B cell (primary cell): ENCODE measurements at regions not wholly inside any gene's neighbourhood (a gene's known extent, or its start where the extent isn't known, plus 50 kb on each side); places are given as distances from the start of the nearest gene placed in this dataset.

Source experiments
- ATAC-seq: fragments of 200-7000 bp; cut with Tn5 transposase; one replicate; pipeline ENCODE4 v1.10.0; 2021; ENCODE audit warnings: low read depth, mild to moderate bottlenecking, moderate number of reproducible peaks, moderate library complexity
- CTCF ChIA-PET: fragments of 350-600 bp; sonication (Branson Sonifier 250); formaldehyde crosslinking; loops from one replicate; lab custom pipeline; 2021; ENCODE audit warnings: antibody characterized with exemption, inconsistent platforms; lab: Charles Lee
- POLR2A ChIA-PET: fragments of 350-600 bp; sonication (Branson Sonifier 250); formaldehyde crosslinking; loops from one replicate; lab custom pipeline; 2021; ENCODE audit warnings: antibody characterized with exemption; lab: Charles Lee
- DNase-seq: peaks from one replicate; pipeline ENCODE4 v3.0.0; 2013
- H2AFZ ChIP-seq: 2 replicates; pipeline ENCODE4 v1.6.1; 2012; ENCODE audit warnings: mild to moderate bottlenecking, low read depth, low read length; ENCODE audit not compliant: insufficient read depth, poor library complexity, severe bottlenecking
- H3K27ac ChIP-seq, 2 donors: 1 replicate in 1 of 2; 2 replicates in 1 of 2; pipeline ENCODE4 v1.5.1; 2012 to 2013; ENCODE audit warnings: low read length in 2 of 2, mild to moderate bottlenecking in 2 of 2, moderate library complexity in 1 of 2
- H3K27me3 ChIP-seq, 4 experiments: fragments of 200-600 bp in 1 of 4; sonication (generic) in 1 of 4; replicated peaks in 1 of 4; 1 replicate in 2 of 4; 2 replicates in 2 of 4; pipeline versions ENCODE4 v1.6.1 to v1.7.0; 2013 to 2016; ENCODE audit warnings: low read length in 3 of 4, mild to moderate bottlenecking in 2 of 4, mixed read lengths in 1 of 4, moderate library complexity in 1 of 4; ENCODE audit not compliant: insufficient read depth in 4 of 4, control insufficient read depth in 3 of 4; ENCODE audit errors: control extremely low read depth in 1 of 4
- H3K36me3 ChIP-seq, 2 experiments: replicated peaks in 1 of 2; 1 replicate in 1 of 2; 2 replicates in 1 of 2; pipeline versions ENCODE4 v1.6.1 to v1.7.1; 2013; ENCODE audit warnings: low read length in 1 of 2; ENCODE audit not compliant: insufficient read depth in 2 of 2, control insufficient read depth in 1 of 2; ENCODE audit errors: control extremely low read depth in 1 of 2, extremely low read depth in 1 of 2
- H3K4me1 ChIP-seq, 2 donors: fragments of 200-600 bp in 1 of 2; sonication (generic) in 1 of 2; 1 replicate in 1 of 2; 2 replicates in 1 of 2; pipeline versions ENCODE4 v1.5.1 to v1.6.1; 2013 to 2017; ENCODE audit warnings: low read length in 2 of 2; ENCODE audit not compliant: control insufficient read depth in 2 of 2, insufficient read depth in 2 of 2
- H3K4me2 ChIP-seq: replicated peaks from 2 replicates; pipeline ENCODE3; 2012; ENCODE audit warnings: mild to moderate bottlenecking, low read depth, low read length; ENCODE audit not compliant: poor library complexity, severe bottlenecking
- H3K4me3 ChIP-seq, 5 experiments: fragments of 200-600 bp in 1 of 5; sonication (generic) in 1 of 5; 1 replicate in 3 of 5; 2 replicates in 2 of 5; pipeline versions ENCODE4 v1.5.1 to v1.7.0; 2011 to 2016; ENCODE audit warnings: low read length in 4 of 5, mild to moderate bottlenecking in 4 of 5, low read depth in 2 of 5, control low read depth in 1 of 5, moderate library complexity in 1 of 5; ENCODE audit not compliant: insufficient read depth in 1 of 5; ENCODE audit errors: control extremely low read depth in 1 of 5, extremely low read depth in 1 of 5
- H3K79me2 ChIP-seq: fragments of 200-600 bp; sonication (generic); one replicate; pipeline ENCODE4 v1.6.0; 2016; ENCODE audit warnings: low read length; ENCODE audit not compliant: control insufficient read depth, insufficient read depth
- H3K9ac ChIP-seq: fragments of 200-600 bp; sonication (generic); 2 replicates; pipeline ENCODE4 v1.6.1; 2017; ENCODE audit warnings: mild to moderate bottlenecking, low read length, moderate library complexity
- H3K9me3 ChIP-seq, 3 donors: one replicate each; pipeline versions ENCODE4 v1.6.1 to v1.7.1; 2013; ENCODE audit warnings: low read length in 2 of 3; ENCODE audit not compliant: control insufficient read depth in 2 of 3, insufficient read depth in 1 of 3; ENCODE audit errors: control extremely low read depth in 1 of 3
- H4K20me1 ChIP-seq: 2 replicates; pipeline ENCODE4 v1.6.0; 2012; ENCODE audit warnings: mild to moderate bottlenecking, low read length; ENCODE audit not compliant: insufficient read depth, control insufficient read depth, poor library complexity, severe bottlenecking
- H3K27ac Mint-ChIP-seq: one replicate; pipeline ENCODE4 v1.8.0; 2021; ENCODE audit warnings: mixed read lengths
- H3K27me3 Mint-ChIP-seq: one replicate; pipeline ENCODE4 v1.8.0; 2021; ENCODE audit warnings: mixed read lengths
- H3K4me1 Mint-ChIP-seq: one replicate; pipeline ENCODE4 v1.8.0; 2021; ENCODE audit warnings: mixed read lengths
- H3K4me3 Mint-ChIP-seq: one replicate; pipeline ENCODE4 v1.8.0; 2021; ENCODE audit warnings: mixed read lengths
- H3K9me3 Mint-ChIP-seq: one replicate; pipeline ENCODE4 v1.8.0; 2022; ENCODE audit warnings: mixed read lengths; ENCODE audit not compliant: insufficient read depth
- EZH2 ChIP-seq: IDR thresholded peaks from 2 replicates; pipeline ENCODE4 v1.6.1; 2012; ENCODE audit warnings: borderline replicate concordance, low read depth, mild to moderate bottlenecking, moderate library complexity, low read length; ENCODE audit not compliant: insufficient read depth, poor library complexity, severe bottlenecking
- WGBS: methylation state at CpG from one replicate; pipeline ENCODE4 v1.1.5; 2013; ENCODE audit warnings: missing lambda C conversion rate; ENCODE audit not compliant: insufficient coverage; 5-methylcytosine and 5-hydroxymethylcytosine counted together
- intact Hi-C: fragments of 100-400 bp; cut with micrococcal nuclease; formaldehyde crosslinking; loops from one replicate; pipeline ENCODE4 v1.10.0; 2022
- TF ChIP-seq, protein P1 (sequence below): fragments of 200-600 bp; IDR thresholded peaks from one replicate; pipeline ENCODE4 v1.8.0; 2022; ENCODE audit warnings: antibody characterized with exemption, mild to moderate bottlenecking

DNA sequence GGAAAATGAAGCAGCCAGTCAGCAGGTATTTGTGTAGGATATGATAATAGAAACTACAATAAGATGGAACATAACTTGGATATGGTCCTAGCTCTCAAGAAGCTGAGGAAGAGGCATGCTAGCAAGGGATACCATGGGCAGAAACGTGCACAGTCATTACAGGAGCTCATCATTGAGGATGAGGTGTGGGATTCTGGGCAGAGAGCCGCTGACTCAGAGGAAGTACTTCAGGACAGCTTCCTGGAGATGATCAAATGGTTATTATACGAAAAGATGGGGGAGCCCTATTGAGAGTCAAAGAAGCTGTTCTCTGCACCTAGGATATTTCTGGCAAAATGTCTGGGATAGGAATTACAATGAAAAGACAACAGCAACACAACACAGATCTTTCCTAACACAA lies 116.0 kb upstream of the PDE5A start:
- Histone ChIP-seq H3K4me2 (no peak overlapping the region), H3K4me3 (no peak overlapping the region), H4K20me1 (no peaks in the 10 kb centered on the region), H2AFZ (no peak overlapping the region), H3K79me2 (no peaks in the 10 kb centered on the region), H3K9ac (no peak overlapping the region), H3K9me3 (no peaks in the 10 kb centered on the region), H3K27me3 (no peaks in the 10 kb centered on the region), H3K4me1 (no peaks in the 10 kb centered on the region), H3K27ac (no peak overlapping the region), H3K36me3 (no peaks in the 10 kb centered on the region)
- H3K9me3 Mint-ChIP-seq, result no peaks in the 10 kb centered on the region
- POLR2A ChIA-PET, result no interaction called here
- no peak overlapping the region for H3K27ac Mint-ChIP-seq
- ATAC-seq (no peak), DNase-seq (no peak)
- TF ChIP-seq, protein P1, sequence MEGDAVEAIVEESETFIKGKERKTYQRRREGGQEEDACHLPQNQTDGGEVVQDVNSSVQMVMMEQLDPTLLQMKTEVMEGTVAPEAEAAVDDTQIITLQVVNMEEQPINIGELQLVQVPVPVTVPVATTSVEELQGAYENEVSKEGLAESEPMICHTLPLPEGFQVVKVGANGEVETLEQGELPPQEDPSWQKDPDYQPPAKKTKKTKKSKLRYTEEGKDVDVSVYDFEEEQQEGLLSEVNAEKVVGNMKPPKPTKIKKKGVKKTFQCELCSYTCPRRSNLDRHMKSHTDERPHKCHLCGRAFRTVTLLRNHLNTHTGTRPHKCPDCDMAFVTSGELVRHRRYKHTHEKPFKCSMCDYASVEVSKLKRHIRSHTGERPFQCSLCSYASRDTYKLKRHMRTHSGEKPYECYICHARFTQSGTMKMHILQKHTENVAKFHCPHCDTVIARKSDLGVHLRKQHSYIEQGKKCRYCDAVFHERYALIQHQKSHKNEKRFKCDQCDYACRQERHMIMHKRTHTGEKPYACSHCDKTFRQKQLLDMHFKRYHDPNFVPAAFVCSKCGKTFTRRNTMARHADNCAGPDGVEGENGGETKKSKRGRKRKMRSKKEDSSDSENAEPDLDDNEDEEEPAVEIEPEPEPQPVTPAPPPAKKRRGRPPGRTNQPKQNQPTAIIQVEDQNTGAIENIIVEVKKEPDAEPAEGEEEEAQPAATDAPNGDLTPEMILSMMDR, result no peak
- TF ChIP-seq EZH2, result no peak
- H3K27me3 Mint-ChIP-seq, result peaks cover 10% of the 10 kb centered on the region
- H3K4me3 Mint-ChIP-seq, result no peak overlapping the region
- no peaks in the 10 kb centered on the region for H3K4me1 Mint-ChIP-seq
- CTCF ChIA-PET, result no interaction called here
- intact Hi-C loops, result no loop called here
- WGBS, result 67% methylated on average over 1 of the region's 3 CpGs

DNA sequence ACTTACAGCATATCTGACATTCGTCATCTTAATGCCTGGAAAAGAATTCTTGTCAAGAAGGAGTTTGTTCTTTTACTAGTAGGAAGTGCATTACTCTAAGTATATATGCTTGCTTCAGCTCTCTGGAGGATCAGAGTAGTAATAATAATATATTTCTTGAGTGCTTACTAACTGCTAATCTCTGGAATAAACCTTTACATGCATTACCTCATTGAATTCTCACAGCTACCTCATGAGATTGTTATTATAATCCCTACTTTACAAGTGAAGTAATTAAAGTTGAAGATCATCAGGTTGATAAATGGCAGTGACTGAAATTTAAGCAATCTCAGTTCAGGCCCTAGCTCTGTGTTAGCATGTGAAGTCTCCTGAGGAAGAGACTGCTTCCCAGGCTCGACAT lies 115.0 kb upstream of the PDE5A start:
- H3K36me3 ChIP-seq, result no peaks in the 10 kb centered on the region
- no peaks in the 10 kb centered on the region for H3K79me2 ChIP-seq
- no peak for DNase-seq
- H3K27ac ChIP-seq, result no peak overlapping the region
- intact Hi-C loops, result no loop called here
- H3K4me1 ChIP-seq, result no peaks in the 10 kb centered on the region
- WGBS, result 27% methylated on average over 1 of the region's 2 CpGs
- no peak overlapping the region for H3K9ac ChIP-seq
- no peak overlapping the region for H3K4me2 ChIP-seq
- Mint-ChIP-seq H3K4me3 (no peak overlapping the region), H3K27ac (no peak overlapping the region), H3K27me3 (peaks cover 10% of the 10 kb centered on the region), H3K9me3 (no peaks in the 10 kb centered on the region), H3K4me1 (no peaks in the 10 kb centered on the region)
- H2AFZ ChIP-seq, result no peak overlapping the region
- CTCF ChIA-PET, result no interaction called here
- no peaks in the 10 kb centered on the region for H4K20me1 ChIP-seq
- TF ChIP-seq, protein P1, result no peak
- TF ChIP-seq EZH2, result no peak
- H3K4me3 ChIP-seq, result no peak overlapping the region
- POLR2A ChIA-PET, result no interaction called here
- H3K9me3 ChIP-seq, result no peaks in the 10 kb centered on the region
- ATAC-seq, result no peak
- no peaks in the 10 kb centered on the region for H3K27me3 ChIP-seq
